PC-9 (cell line): ENCODE measurements at regions not wholly inside any gene's neighbourhood (a gene's known extent, or its start where the extent isn't known, plus 50 kb on each side); places are given as distances from the start of the nearest gene placed in this dataset.

Experiments
- BruUV-seq: library from RNA; stranded (reverse); fragments of 400-500 nt; replicated peaks from 2 replicates; lab custom pipeline; 2021; lab: Mats Ljungman, UMichigan
- CTCF ChIA-PET: fragments of 300-600 bp; sonication (Branson Sonifier 250); formaldehyde crosslinking; loops from one replicate; lab custom pipeline; 2022; ENCODE audit warnings: antibody characterized with exemption; lab: Charles Lee
- POLR2A ChIA-PET: fragments of 300-600 bp; sonication (Branson Sonifier 250); formaldehyde crosslinking; loops from one replicate; lab custom pipeline; 2022; ENCODE audit warnings: antibody characterized with exemption; ENCODE audit not compliant: unreplicated experiment; lab: Charles Lee
- DNase-seq, 2 experiments: peaks; one replicate each; pipeline versions ENCODE4 v3.0.0 to v3.0.0-alpha.2; 2015 to 2022; ENCODE audit warnings: mixed read lengths in 1 of 2
- H2AFZ ChIP-seq: fragments of 200-600 bp; sonication (generic); 2 replicates; pipeline ENCODE4 v1.8.1; 2017; ENCODE audit warnings: antibody characterized with exemption
- H3F3A ChIP-seq: fragments of 200-600 bp; sonication (generic); 2 replicates; pipeline ENCODE4 v1.8.1; 2017; ENCODE audit warnings: antibody characterized with exemption, mild to moderate bottlenecking, low read depth; ENCODE audit not compliant: insufficient read depth
- H3K27ac ChIP-seq: fragments of 200-600 bp; sonication (generic); 2 replicates; pipeline ENCODE4 v1.6.1; 2016; ENCODE audit warnings: mixed run types
- H3K27me3 ChIP-seq: fragments of 200-600 bp; sonication (generic); 2 replicates; pipeline ENCODE4 v1.6.1; 2016; ENCODE audit warnings: low read depth, mixed run types; ENCODE audit not compliant: insufficient read depth
- H3K36me3 ChIP-seq: fragments of 200-600 bp; sonication (generic); 2 replicates; pipeline ENCODE4 v1.6.1; 2016; ENCODE audit warnings: low read depth, mixed run types
- H3K4me1 ChIP-seq: fragments of 200-600 bp; sonication (generic); replicated peaks from 2 replicates; pipeline ENCODE4 v1.6.1; 2016; ENCODE audit warnings: mixed run types; ENCODE audit not compliant: insufficient read depth
- H3K4me2 ChIP-seq: fragments of 200-600 bp; sonication (generic); 2 replicates; pipeline ENCODE4 v1.6.1; 2017; ENCODE audit warnings: mixed run types
- H3K4me3 ChIP-seq: fragments of 200-600 bp; sonication (generic); 2 replicates; pipeline ENCODE4 v1.6.1; 2016; ENCODE audit warnings: mixed run types
- H3K79me2 ChIP-seq: fragments of 200-600 bp; sonication (generic); 2 replicates; pipeline ENCODE4 v1.6.1; 2017; ENCODE audit warnings: low read depth, mixed run types
- H3K9me2 ChIP-seq: fragments of 200-600 bp; sonication (generic); 2 replicates; pipeline ENCODE4 v1.8.1; 2017; ENCODE audit warnings: mild to moderate bottlenecking; ENCODE audit not compliant: insufficient read depth
- H3K9me3 ChIP-seq: fragments of 200-600 bp; sonication (generic); 2 replicates; pipeline ENCODE4 v1.8.1; 2016; ENCODE audit warnings: low read depth; ENCODE audit not compliant: insufficient read depth
- H4K20me1 ChIP-seq: fragments of 200-600 bp; sonication (generic); 2 replicates; pipeline ENCODE4 v1.8.1; 2017; ENCODE audit not compliant: insufficient read depth
- CTCF ChIP-seq: fragments of 200-600 bp; sonication (generic); conservative IDR thresholded peaks from 2 replicates; pipeline ENCODE4 v1.6.1; 2017; ENCODE audit warnings: mixed run types, antibody characterized with exemption, mild to moderate bottlenecking, moderate library complexity
- EZH2 ChIP-seq: fragments of 200-600 bp; sonication (generic); IDR thresholded peaks from 2 replicates; pipeline ENCODE4 v1.8.0; 2017; ENCODE audit warnings: antibody characterized with exemption, low read depth
- intact Hi-C: fragments of 100-400 bp; cut with micrococcal nuclease; formaldehyde crosslinking; loops from one replicate; pipeline ENCODE4 v1.10.0; 2022; ENCODE audit not compliant: unreplicated experiment

- Histone ChIP-seq H2AFZ (no peak overlapping the region), H3F3A (no peaks in the 10 kb centered on the region), H3K79me2 (no peaks in the 10 kb centered on the region), H3K9me2 (no peaks in the 10 kb centered on the region), H3K4me2 (no peak overlapping the region), H3K36me3 (no peaks in the 10 kb centered on the region), H4K20me1 (no peaks in the 10 kb centered on the region), H3K27ac (no peak overlapping the region), H3K4me3 (no peak overlapping the region), H3K27me3 (peaks cover 4% of the 10 kb centered on the region; the same call in 1 of the 2 replicates), H3K9me3 (no peaks in the 10 kb centered on the region), H3K4me1 (no peaks in the 10 kb centered on the region)
- CTCF ChIA-PET: no interaction called here
- POLR2A ChIA-PET: no interaction called here
- no peak for TF ChIP-seq CTCF
- TF ChIP-seq EZH2: no peak
- intact Hi-C loops: no loop called here
- no TSS peak for BruUV-seq
- DNase-seq: no peak
Observed at GRCh38 chr16:72317446-72317845, 145.5 kb upstream of the PMFBP1 start.

- no peaks in the 10 kb centered on the region for H4K20me1 ChIP-seq
- H3K4me2 ChIP-seq: no peak overlapping the region
- no peaks in the 10 kb centered on the region for H3K36me3 ChIP-seq
- BruUV-seq: no TSS peak
- no peaks in the 10 kb centered on the region for H3K9me3 ChIP-seq
- no peak overlapping the region for H3K4me3 ChIP-seq
- TF ChIP-seq CTCF (no peak), EZH2 (no peak)
- H3K79me2 ChIP-seq: no peaks in the 10 kb centered on the region
- no peaks in the 10 kb centered on the region for H3F3A ChIP-seq
- intact Hi-C loops: no loop called here
- H3K27me3 ChIP-seq: peaks cover 4% of the 10 kb centered on the region; the same call in 1 of the 2 replicates
- POLR2A ChIA-PET: no interaction called here
- H3K9me2 ChIP-seq: no peaks in the 10 kb centered on the region
- DNase-seq: no peak
- H3K4me1 ChIP-seq: no peaks in the 10 kb centered on the region
- CTCF ChIA-PET: no interaction called here
- no peak overlapping the region for H3K27ac ChIP-seq
- H2AFZ ChIP-seq: no peak overlapping the region
Observed at GRCh38 chr16:72313903-72314302, 141.9 kb upstream of the PMFBP1 start.

- no TSS peak for BruUV-seq
- DNase-seq: no peak
- Histone ChIP-seq H2AFZ (no peak overlapping the region), H3K36me3 (no peaks in the 10 kb centered on the region), H3K9me2 (no peaks in the 10 kb centered on the region), H3K27me3 (peaks cover 4% of the 10 kb centered on the region; the same call in 1 of the 2 replicates), H3K27ac (no peak overlapping the region), H3K4me2 (no peak overlapping the region), H3K4me1 (no peaks in the 10 kb centered on the region), H4K20me1 (no peaks in the 10 kb centered on the region), H3K9me3 (no peaks in the 10 kb centered on the region), H3F3A (no peaks in the 10 kb centered on the region), H3K79me2 (no peaks in the 10 kb centered on the region), H3K4me3 (no peak overlapping the region)
- CTCF ChIA-PET: no interaction called here
- intact Hi-C loops: no loop called here
- no peak for TF ChIP-seq CTCF
- no peak for TF ChIP-seq EZH2
- POLR2A ChIA-PET: no interaction called here
Observed at GRCh38 chr16:72312828-72313227, 140.9 kb upstream of the PMFBP1 start.
